Ovary (tissue), 7 donors: ENCODE measurements at regions not wholly inside any gene's neighbourhood (a gene's known extent, or its start where the extent isn't known, plus 50 kb on each side); places are given as distances from the start of the nearest gene placed in this dataset.

Experiments used
- DNase-seq, 5 donors: peaks; one replicate each; pipeline ENCODE4 v3.0.0-alpha.2; 2019 to 2020
- H3K27ac ChIP-seq, 2 donors: fragments of 200-600 bp; one replicate each; pipeline versions ENCODE4 v1.5.1 to v1.8.0; 2019 to 2022
- H3K27me3 ChIP-seq: fragments of 200-600 bp; one replicate; pipeline ENCODE4 v1.8.0; 2022
- H3K36me3 ChIP-seq: fragments of 200-600 bp; sonication (generic); one replicate; pipeline ENCODE4 v1.5.1; 2019
- H3K4me1 ChIP-seq: one replicate; pipeline ENCODE4 v1.8.1; 2013; ENCODE audit warnings: mild to moderate bottlenecking, moderate library complexity; ENCODE audit not compliant: insufficient read depth
- H3K4me3 ChIP-seq: fragments of 200-600 bp; sonication (generic); one replicate; pipeline ENCODE4 v1.5.1; 2017
- H3K9me3 ChIP-seq, 2 donors: fragments of 200-600 bp in 1 of 2; sonication (generic) in 1 of 2; one replicate each; pipeline versions ENCODE4 v1.5.1 to v1.8.1; 2013 to 2019; ENCODE audit warnings: mild to moderate bottlenecking in 1 of 2, moderate library complexity in 1 of 2
- CTCF ChIP-seq, 3 donors: fragments of 450-650 bp in 2 of 3; fragments of 200-600 bp in 1 of 3; IDR thresholded peaks; one replicate each; pipeline versions ENCODE4 v1.5.1 to v1.8.0; 2016 to 2022; ENCODE audit warnings: antibody characterized with exemption in 3 of 3, mild to moderate bottlenecking in 1 of 3
- EP300 ChIP-seq: sonication (generic); formaldehyde crosslinking; IDR thresholded peaks from one replicate; pipeline ENCODE4 v1.6.1; 2017; ENCODE audit warnings: antibody characterized with exemption
- POLR2A ChIP-seq: fragments of 450-650 bp; IDR thresholded peaks from one replicate; pipeline ENCODE4 v1.6.1; 2017; ENCODE audit warnings: antibody characterized with exemption, mild to moderate bottlenecking, moderate library complexity
- WGBS, 3 donors: extraction: QIAGEN DNeasy Blood & Tissue Kit in 1 of 3; methylation state at CpG; one replicate each; pipeline versions ENCODE4 v1.1.5 to v1.1.7; 2013 to 2017; 5-methylcytosine and 5-hydroxymethylcytosine counted together
- intact Hi-C, 4 donors: fragments of 100-400 bp; cut with DNase I; formaldehyde crosslinking; loops; one replicate each; pipeline versions ENCODE4 v1.11.0 to v1.15.1; 2022 to 2023
- donor health status: DM: no; HTN: no; CAD: no; lungs with moderate emphysema.
- donor health status: DM: no; HTN: no; CAD: no.
- donor health status: Bipolar disorder and iron deficiency.
- donor health status: DM: no; HTN: no; CAD: no.
- donor health status: DM: yes; HTN: yes; CAD: no.

DNA sequence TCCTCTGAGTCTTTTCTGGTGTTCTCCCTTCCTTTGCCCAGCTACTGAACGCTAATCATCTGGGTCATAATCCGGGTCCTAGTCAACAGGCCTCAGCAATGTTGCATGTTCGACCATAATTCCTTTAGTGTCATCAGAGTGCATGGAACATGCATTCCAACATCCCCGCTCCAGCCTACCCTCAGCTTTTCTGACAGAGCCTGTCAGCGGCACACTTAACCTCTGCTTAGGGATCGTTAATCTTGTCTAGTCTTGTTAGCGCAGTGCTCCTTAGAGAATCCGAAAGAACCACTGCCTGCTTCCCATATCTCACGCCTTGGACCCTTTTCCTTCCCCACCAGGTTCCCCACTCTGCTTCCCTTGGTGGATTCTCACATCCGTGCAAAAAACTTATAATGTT is 767.9 kb upstream of the ID2 start:
- Histone ChIP-seq H3K27ac (no peak overlapping the region), H3K9me3 (no peaks in the 10 kb centered on the region), H3K27me3 (no peaks in the 10 kb centered on the region), H3K4me1 (no peaks in the 10 kb centered on the region), H3K4me3 (no peak overlapping the region), H3K36me3 (no peaks in the 10 kb centered on the region)
- TF ChIP-seq CTCF (IDR thresholded peaks at IDR 0.05), result no peak
- no peak for TF ChIP-seq EP300
- TF ChIP-seq POLR2A, result no peak
- 64 to 68% (median 66%) methylated on average over 10 of the region's 10 CpGs for WGBS, 3 donors
- no peak for DNase-seq
- intact Hi-C loops, result no loop called here

DNA sequence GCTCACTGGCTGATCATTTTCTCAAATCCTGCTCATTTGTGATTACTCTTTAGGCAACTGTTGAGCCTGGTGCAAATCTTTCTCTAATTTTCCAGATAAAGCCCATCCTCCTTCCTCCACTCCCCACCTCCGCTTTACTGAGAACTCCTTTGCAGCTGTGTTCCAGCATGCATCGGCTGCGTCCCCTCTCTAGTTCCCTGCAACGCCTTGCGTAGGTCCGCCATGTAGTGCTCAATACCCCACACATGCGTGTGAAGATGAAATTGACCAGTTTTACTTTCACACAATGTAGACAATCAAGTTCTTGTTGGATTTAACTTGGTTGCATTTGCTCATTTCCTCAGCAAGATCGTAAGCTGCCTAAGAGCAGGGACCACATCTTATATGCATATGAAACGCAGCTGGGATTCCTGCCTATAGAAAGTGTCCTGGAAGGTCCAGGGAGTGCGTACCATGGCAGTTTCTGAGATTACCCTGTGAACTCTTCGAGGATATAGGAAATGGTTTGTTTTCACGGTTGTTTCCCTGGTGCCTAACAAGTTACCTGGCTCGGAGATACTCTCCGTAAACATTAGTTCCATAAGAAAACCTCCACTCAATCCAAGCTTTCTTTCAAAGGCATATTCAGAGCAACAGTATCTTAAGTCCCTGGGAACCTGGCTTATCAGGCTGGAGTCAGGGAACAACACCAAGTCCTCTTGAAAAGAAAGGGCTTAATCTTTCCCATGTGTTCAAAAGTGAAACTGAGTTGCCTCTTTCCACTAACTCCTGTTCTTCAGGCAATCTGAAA is 766.4 kb upstream of the ID2 start:
- Histone ChIP-seq H3K9me3 (no peaks in the 10 kb centered on the region), H3K27me3 (no peaks in the 10 kb centered on the region), H3K4me3 (no peak overlapping the region), H3K27ac (no peak overlapping the region), H3K36me3 (no peaks in the 10 kb centered on the region), H3K4me1 (no peaks in the 10 kb centered on the region)
- TF ChIP-seq EP300 (no peak), CTCF (IDR thresholded peaks at IDR 0.05) (no peak), POLR2A (no peak)
- intact Hi-C loops, result no loop called here
- 91 to 92% (median 92%) methylated on average over 14 of the region's 14 CpGs for WGBS, 3 donors
- DNase-seq, result no peak

DNA sequence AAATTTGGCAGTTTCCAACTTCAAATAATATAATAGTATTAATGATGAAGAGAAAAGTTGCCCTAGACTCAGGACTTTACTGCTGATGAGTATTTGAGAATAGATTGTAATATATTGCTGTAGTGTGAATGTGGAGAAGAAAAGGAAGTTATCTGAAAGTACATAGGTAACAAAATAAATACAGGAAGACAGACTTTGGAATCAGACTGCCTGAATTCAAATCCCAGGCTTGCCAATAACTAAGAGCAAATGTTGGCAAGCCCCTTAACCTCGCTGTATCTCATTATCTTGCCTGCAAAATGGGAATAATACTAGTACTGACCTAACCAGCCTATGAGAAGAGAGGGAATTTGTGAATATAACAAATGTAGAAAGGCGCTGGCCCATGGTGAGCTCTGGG is 765.2 kb upstream of the ID2 start:
- Histone ChIP-seq H3K36me3 (no peaks in the 10 kb centered on the region), H3K27me3 (no peaks in the 10 kb centered on the region), H3K4me1 (no peaks in the 10 kb centered on the region), H3K27ac (no peak overlapping the region), H3K9me3 (no peaks in the 10 kb centered on the region), H3K4me3 (no peak overlapping the region)
- DNase-seq, result no peak
- TF ChIP-seq CTCF (IDR thresholded peaks at IDR 0.05) (no peak), EP300 (no peak), POLR2A (no peak)
- 87 to 100% (median 98%) methylated on average over 2 of the region's 2 CpGs for WGBS, 3 donors
- intact Hi-C loops, result no loop called here

DNA sequence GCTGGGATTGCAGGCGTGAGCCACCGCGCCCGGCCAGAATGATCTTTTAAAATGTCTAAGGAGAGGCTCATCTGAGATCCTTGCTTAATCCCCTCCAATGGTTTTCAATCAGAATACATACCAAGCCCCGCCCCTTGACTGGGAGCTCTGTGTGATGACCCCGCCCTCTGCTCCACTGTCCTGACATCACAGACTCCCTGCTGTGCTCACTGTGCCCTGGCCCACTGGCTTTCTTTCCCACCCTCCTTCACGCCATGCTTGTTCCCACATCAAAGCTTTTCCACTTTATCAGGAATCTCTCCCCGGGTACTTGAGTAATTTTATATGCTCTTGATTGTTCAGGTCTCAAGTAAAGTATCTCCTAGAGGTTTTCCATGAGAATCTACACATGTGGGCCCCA is 762.3 kb upstream of the ID2 start:
- H3K4me3 ChIP-seq, result no peak overlapping the region
- H3K9me3 ChIP-seq, result no peaks in the 10 kb centered on the region
- no peaks in the 10 kb centered on the region for H3K36me3 ChIP-seq
- intact Hi-C loops, result no loop called here
- no peak overlapping the region for H3K27ac ChIP-seq
- no peak for TF ChIP-seq EP300
- no peaks in the 10 kb centered on the region for H3K27me3 ChIP-seq
- WGBS, 3 donors, result 89 to 96% (median 93%) methylated on average over 8 of the region's 8 CpGs
- no peaks in the 10 kb centered on the region for H3K4me1 ChIP-seq
- DNase-seq, result no peak

DNA sequence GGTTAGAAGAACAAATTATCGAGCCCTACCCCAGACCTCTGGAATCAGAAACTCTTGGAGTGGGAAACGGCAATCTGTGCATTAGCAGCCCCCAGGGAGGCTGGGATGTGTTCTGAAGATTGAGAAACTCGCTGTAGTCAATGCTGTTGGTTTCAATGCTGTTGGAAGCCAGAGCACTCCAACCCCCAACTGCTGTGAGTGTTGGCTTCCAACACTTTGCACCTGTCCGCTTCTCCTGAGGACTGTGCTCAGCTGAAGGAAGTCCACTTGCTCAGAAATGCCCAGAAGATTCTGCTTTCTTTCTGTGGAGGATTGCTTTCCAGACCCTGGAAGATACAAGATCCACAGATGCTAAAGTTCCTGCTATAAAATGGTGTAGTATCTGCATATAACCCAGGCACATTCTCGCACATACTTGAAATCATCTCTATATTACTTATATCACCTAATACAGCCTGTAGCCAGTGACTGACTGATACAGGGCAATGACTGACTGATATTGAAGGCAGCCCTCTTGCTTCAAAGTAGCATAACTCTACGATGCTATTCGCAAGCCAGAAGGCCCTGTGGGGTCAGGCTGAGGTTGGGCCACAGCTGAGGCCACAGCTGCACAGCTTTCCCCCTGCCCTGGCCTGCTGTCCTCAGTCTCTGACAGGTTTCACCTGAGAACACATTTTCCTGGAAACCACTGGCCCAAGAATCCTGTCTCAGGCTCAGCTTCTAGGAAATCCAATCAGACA is 757.7 kb upstream of the ID2 start:
- H3K4me3 ChIP-seq, result no peak overlapping the region
- no peaks in the 10 kb centered on the region for H3K9me3 ChIP-seq
- no peaks in the 10 kb centered on the region for H3K36me3 ChIP-seq
- no peaks in the 10 kb centered on the region for H3K4me1 ChIP-seq
- H3K27me3 ChIP-seq, result no peaks in the 10 kb centered on the region
- H3K27ac ChIP-seq, result no peak overlapping the region
- no peak for DNase-seq
- 71 to 78% (median 74%) methylated on average over 7 of the region's 7 CpGs for WGBS, 3 donors
- intact Hi-C loops, result no loop called here
- TF ChIP-seq EP300, result no peak
- no peak for TF ChIP-seq POLR2A
- no peak for TF ChIP-seq CTCF (IDR thresholded peaks at IDR 0.05)
